GM10266 (cell line): ENCODE measurements at regions not wholly inside any gene's neighbourhood (a gene's known extent, or its start where the extent isn't known, plus 50 kb on each side); places are given as distances from the start of the nearest gene placed in this dataset.
"Not testable (repeated sequence)": the region's sequence is repeated elsewhere in the genome, so short reads cannot be mapped to it uniquely, and the experiment has no call there.

ENCODE experiments used
- DNase-seq: peaks from one replicate; pipeline ENCODE4 v3.0.0; 2012; ENCODE audit errors: extremely low spot score
- CTCF ChIP-seq: IDR thresholded peaks from 2 replicates; pipeline ENCODE4 v1.5.1; 2012; ENCODE audit warnings: mild to moderate bottlenecking, low read depth; ENCODE audit not compliant: control insufficient read depth, insufficient read depth; ENCODE audit errors: missing control alignments

- no peak for TF ChIP-seq CTCF
- no peak for DNase-seq
Measured at GRCh38 chr6:85343428-85343827, 106.5 kb upstream of the NT5E start.

DNA sequence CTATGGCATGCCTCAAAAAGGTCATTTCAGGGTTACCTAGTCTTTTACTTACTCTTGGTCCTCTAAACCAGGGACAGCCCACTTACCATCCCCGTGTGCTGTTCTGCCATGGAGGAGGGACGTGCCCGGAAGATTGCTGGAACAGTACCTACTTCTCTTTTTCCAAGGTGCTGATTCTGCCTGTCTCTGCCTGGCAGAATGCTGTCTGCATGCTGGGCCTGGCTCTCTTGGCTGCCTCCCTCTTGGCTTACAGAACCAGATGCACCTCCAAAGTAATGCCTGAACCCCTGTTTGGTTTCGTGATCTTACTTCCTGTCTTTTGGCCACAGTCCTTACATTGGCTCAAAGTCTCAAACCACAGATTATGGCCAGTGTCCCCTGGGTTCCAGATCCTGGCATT is 120.7 kb upstream of the NT5E start:
- TF ChIP-seq CTCF = no peak
- no peak for DNase-seq

DNA sequence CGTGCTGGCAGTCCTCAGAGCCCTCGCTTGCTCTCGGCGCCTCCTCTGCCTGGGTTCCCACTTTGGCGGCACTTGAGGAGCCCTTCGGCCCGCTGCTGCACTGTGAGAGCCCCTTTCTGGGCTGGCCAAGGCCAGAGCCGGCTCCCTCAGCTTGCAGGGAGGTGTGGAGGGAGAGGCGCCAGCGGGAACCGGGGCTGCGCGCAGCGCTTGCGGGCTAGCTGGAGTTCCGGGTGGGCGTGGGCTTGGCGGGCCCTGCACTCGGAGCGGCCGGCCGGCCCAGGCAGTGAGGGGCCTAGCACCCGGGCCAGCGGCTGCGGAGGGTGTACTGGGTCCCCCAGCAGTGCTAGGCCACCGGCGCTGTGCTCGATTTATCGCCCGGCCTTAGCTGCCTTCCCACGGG is 124.1 kb upstream of the NT5E start:
- not testable (repeated sequence) for DNase-seq

- DNase-seq = peak; percentile 59
- TF ChIP-seq CTCF = peak; percentile 87
Measured at GRCh38 chr6:85323435-85324040, 126.3 kb upstream of the NT5E start.

DNA sequence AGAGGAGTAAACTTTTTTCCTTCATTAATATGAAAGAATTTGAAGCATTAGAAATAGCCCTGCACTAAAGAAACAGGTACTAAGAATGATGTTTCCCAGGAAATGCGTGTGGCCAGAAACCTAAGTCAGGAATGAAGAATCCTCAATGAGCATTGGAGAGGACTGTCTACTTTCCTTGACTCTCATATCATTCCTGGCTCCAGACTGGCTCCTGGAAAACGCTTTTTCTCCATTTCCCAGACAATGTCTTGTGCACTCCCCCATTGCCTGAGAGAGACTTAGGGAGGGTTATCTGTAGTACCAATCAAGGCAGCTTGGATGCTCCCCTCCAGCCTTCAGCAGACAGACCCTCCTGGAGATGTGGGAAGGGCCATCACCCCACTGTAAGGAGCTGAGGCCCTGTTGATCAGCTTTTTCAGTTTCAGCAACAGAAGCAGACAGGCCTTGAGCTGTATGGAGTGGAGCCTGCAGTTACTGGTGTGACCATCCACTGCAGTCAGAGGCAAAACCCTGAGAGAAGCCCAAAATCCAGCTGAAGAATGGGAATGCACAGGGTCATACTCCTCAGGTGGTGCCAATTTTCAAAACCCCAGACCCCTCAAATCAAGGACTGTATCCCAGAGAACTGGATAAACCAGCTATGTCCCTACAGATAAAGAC is 127.3 kb upstream of the NT5E start:
- no peak for DNase-seq
- TF ChIP-seq CTCF = no peak

GRCh38 chr6:85321906-85322305 is 128.0 kb upstream of the NT5E start:
- TF ChIP-seq CTCF = no peak
- no peak for DNase-seq

DNA sequence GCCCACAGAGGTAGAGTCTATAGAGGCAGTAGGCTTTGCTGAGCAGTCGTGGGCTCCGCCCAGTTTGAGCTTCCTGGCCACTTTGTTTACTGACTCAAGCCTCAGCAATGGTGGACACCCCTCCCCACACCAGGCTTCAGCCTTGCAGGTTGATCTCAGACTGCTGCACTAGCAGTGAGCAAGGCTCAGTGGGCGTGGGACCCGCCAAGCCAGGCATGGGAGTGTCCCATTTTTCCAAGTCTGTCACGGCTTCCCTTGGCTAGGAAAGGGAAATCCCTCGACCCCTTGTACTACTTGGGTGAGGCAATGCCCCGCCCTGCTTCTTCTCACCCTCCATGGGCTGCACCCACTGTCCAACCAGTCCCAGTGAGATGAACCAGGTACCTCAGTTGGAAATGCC is 135.3 kb upstream of the NT5E start:
- no peak for DNase-seq
- TF ChIP-seq CTCF = no peak
